ENCODE measurements at regions not wholly inside any gene's neighbourhood (a gene's known extent, or its start where the extent isn't known, plus 50 kb on each side); places are given as distances from the start of the nearest gene placed in this dataset.

DNA sequence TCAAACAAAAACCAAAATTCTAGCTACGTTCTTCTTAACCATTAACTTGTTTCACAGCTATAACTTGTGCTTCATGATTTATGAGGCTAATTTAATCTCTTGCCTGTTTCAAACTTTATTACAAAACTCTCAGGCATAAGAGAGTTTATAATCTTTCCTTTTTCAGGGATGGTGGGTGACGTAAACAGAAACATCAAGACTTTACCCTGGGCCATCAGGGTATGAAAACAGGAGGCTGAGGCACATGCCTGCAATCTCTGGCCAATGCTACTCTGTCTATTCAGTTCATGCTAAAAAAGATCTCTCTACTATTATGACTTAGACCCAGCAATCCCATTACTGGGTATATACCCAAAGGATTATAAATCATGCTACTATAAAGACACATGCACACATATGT, 55.9 kb upstream of the VWC2 start:
- ATAC-seq (no peak), DNase-seq (no peak)
- H3K27ac ChIP-seq: no peak overlapping the region
- no peaks in the 10 kb centered on the region for H3K36me3 ChIP-seq
- H3K4me3 ChIP-seq: no peak overlapping the region
- intact Hi-C loops (cut with DNase I): no loop called here
- TF ChIP-seq, protein P1, sequence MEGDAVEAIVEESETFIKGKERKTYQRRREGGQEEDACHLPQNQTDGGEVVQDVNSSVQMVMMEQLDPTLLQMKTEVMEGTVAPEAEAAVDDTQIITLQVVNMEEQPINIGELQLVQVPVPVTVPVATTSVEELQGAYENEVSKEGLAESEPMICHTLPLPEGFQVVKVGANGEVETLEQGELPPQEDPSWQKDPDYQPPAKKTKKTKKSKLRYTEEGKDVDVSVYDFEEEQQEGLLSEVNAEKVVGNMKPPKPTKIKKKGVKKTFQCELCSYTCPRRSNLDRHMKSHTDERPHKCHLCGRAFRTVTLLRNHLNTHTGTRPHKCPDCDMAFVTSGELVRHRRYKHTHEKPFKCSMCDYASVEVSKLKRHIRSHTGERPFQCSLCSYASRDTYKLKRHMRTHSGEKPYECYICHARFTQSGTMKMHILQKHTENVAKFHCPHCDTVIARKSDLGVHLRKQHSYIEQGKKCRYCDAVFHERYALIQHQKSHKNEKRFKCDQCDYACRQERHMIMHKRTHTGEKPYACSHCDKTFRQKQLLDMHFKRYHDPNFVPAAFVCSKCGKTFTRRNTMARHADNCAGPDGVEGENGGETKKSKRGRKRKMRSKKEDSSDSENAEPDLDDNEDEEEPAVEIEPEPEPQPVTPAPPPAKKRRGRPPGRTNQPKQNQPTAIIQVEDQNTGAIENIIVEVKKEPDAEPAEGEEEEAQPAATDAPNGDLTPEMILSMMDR (IDR thresholded peaks at IDR 0.05): no peak
- no peaks in the 10 kb centered on the region for H3K9me3 ChIP-seq
- H3K4me1 ChIP-seq: no peaks in the 10 kb centered on the region
- H3K27me3 ChIP-seq: no peaks in the 10 kb centered on the region

DNA sequence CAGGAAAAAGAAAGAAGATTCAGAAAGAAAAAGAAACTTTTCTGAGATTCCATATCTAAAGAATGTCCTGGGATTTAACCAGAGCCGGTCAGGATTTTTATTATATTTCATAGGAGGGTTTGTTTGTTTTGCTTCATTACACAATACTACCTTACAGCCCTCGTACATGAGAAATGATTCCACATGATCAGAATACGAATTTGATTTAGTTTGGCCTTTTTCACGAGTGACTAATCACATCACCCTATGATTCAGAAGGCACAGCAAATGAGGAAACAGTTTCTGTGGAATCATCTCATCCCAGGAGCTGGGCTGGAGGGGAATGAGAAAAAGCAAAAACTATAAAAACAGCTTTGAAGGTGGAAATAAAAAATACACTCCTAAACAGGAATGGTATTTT, 54.7 kb upstream of the VWC2 start:
- Histone ChIP-seq H3K36me3 (no peaks in the 10 kb centered on the region), H3K27ac (no peak overlapping the region), H3K27me3 (no peaks in the 10 kb centered on the region), H3K4me1 (no peaks in the 10 kb centered on the region), H3K4me3 (no peak overlapping the region), H3K9me3 (no peaks in the 10 kb centered on the region)
- TF ChIP-seq, protein P1 (IDR thresholded peaks at IDR 0.05): no peak
- ATAC-seq (no peak), DNase-seq (no peak)
- intact Hi-C loops (cut with DNase I): no loop called here

DNA sequence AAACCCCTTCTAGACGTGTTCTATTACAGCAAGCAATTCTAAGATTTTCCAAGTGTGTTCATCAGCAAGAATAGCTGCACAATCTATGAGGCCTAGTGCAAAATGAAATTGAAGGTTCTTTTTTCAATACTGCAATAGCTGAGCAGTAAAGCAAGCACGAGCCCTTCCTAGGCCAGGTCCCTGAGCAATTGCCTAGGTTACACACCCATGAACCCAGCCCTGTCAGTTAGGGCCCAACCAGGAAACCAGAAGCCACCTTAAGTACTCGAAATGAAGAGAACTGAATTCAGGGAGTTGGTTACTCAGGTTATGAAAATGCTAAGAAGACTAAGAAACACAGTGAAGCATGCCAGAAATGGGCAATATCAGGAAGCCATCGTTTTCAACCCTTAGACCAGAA, 52.0 kb upstream of the VWC2 start:
- Histone ChIP-seq H3K36me3 (no peaks in the 10 kb centered on the region), H3K4me3 (no peak overlapping the region), H3K27me3 (no peaks in the 10 kb centered on the region), H3K4me1 (no peaks in the 10 kb centered on the region), H3K27ac (no peak overlapping the region), H3K9me3 (no peaks in the 10 kb centered on the region)
- TF ChIP-seq, protein P1 (IDR thresholded peaks at IDR 0.05): no peak
- intact Hi-C loops (cut with DNase I): no loop called here
- ATAC-seq: no peak
- no peak for DNase-seq

Data from upper lobe of right lung (tissue), 1 donor.